ENCODE measurements at regions not wholly inside any gene's neighbourhood (a gene's known extent, or its start where the extent isn't known, plus 50 kb on each side); places are given as distances from the start of the nearest gene placed in this dataset.

DNA sequence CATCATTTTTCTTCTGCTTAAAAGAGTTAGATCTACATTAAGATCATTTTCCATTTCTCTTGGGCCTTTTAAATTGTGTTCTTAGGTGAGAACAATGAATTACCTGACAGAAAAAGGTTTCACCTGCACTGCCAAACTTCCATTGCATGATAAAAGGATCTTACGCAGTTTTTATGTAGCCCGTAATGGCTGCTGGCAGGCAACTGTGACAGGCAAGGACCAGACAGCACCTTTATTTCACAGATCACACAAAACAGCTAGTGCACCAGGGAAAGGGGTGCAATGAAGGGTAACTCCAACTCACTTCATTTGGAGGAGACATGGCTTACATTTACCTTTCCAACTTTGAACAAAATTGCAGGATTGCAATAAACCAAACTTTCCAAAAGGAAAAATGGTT, 159.8 kb downstream of the SLITRK1 start:
- Histone ChIP-seq H3K36me3 (replicated peaks in 1 of 2; ENCODE audit: control extremely low read depth in 1 of 2, control insufficient read depth in 1 of 2, extremely low read depth in 1 of 2, insufficient read depth in 2 of 2, low read length in 1 of 2) (no peaks in the 10 kb centered on the region), H3K4me1 (ENCODE audit: control insufficient read depth in 2 of 2, insufficient read depth in 2 of 2, low read length in 2 of 2) (no peaks in the 10 kb centered on the region), H4K20me1 (ENCODE audit: control insufficient read depth, insufficient read depth, low read length, poor library complexity, severe bottlenecking) (no peaks in the 10 kb centered on the region), H3K27me3 (replicated peaks in 1 of 4; ENCODE audit: control extremely low read depth in 1 of 4, control insufficient read depth in 3 of 4, insufficient read depth in 4 of 4, low read length in 3 of 4) (no peaks in the 10 kb centered on the region), H3K4me3 (ENCODE audit: control extremely low read depth in 1 of 5, extremely low read depth in 1 of 5, insufficient read depth in 1 of 5, low read depth in 2 of 5, low read length in 4 of 5) (no peak overlapping the region), H3K27ac (ENCODE audit: low read length in 2 of 2) (no peak overlapping the region), H2AFZ (ENCODE audit: insufficient read depth, low read depth, low read length, poor library complexity, severe bottlenecking) (no peak overlapping the region), H3K79me2 (ENCODE audit: control insufficient read depth, insufficient read depth, low read length) (no peaks in the 10 kb centered on the region), H3K9me3 (ENCODE audit: control extremely low read depth in 1 of 3, control insufficient read depth in 2 of 3, insufficient read depth in 1 of 3, low read length in 2 of 3) (no peaks in the 10 kb centered on the region), H3K4me2 (replicated peaks; ENCODE audit: low read depth, low read length, poor library complexity, severe bottlenecking) (no peak overlapping the region), H3K9ac (ENCODE audit: low read length) (no peak overlapping the region)
- H3K27me3 Mint-ChIP-seq, result no peaks in the 10 kb centered on the region
- DNase-seq (no peak), ATAC-seq (ENCODE audit: low read depth) (no peak)
- no peak overlapping the region for H3K4me3 Mint-ChIP-seq
- WGBS (ENCODE audit: insufficient coverage), result no CpG with 5 or more reads among the region's 2 CpGs
- no peaks in the 10 kb centered on the region for H3K4me1 Mint-ChIP-seq
- CTCF ChIA-PET, result no interaction called here
- TF ChIP-seq EZH2 (IDR thresholded peaks at IDR 0.05; ENCODE audit: borderline replicate concordance, insufficient read depth, low read depth, low read length, poor library complexity, severe bottlenecking), result no peak
- TF ChIP-seq, protein P1, sequence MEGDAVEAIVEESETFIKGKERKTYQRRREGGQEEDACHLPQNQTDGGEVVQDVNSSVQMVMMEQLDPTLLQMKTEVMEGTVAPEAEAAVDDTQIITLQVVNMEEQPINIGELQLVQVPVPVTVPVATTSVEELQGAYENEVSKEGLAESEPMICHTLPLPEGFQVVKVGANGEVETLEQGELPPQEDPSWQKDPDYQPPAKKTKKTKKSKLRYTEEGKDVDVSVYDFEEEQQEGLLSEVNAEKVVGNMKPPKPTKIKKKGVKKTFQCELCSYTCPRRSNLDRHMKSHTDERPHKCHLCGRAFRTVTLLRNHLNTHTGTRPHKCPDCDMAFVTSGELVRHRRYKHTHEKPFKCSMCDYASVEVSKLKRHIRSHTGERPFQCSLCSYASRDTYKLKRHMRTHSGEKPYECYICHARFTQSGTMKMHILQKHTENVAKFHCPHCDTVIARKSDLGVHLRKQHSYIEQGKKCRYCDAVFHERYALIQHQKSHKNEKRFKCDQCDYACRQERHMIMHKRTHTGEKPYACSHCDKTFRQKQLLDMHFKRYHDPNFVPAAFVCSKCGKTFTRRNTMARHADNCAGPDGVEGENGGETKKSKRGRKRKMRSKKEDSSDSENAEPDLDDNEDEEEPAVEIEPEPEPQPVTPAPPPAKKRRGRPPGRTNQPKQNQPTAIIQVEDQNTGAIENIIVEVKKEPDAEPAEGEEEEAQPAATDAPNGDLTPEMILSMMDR (IDR thresholded peaks at IDR 0.05), result no peak
- intact Hi-C loops (cut with micrococcal nuclease), result no loop called here
- POLR2A ChIA-PET, result no interaction called here
- no peaks in the 10 kb centered on the region for H3K9me3 Mint-ChIP-seq (ENCODE audit: insufficient read depth)
- H3K27ac Mint-ChIP-seq, result no peak overlapping the region

DNA sequence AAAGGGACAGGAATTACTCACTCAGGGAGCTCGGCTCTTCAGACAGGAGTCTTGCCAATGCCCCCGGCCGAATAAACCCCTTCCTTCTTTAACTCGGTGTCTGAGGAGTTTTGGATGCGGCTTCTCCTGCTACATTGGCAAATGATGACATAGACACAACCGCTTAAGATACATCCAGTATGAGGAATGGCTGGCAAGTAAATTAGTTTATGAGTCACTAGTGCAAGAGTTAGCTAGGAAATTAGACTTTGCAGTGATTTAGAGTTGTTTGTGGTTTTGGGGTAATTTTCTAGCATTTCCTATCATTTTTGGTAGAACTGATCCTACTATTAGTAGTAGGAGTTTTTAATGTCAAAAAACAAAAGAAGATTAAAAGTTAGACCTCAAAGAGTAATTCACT, 166.2 kb downstream of the SLITRK1 start:
- CTCF ChIA-PET, result no interaction called here
- H3K9me3 ChIP-seq (ENCODE audit: control extremely low read depth in 1 of 3, control insufficient read depth in 2 of 3, insufficient read depth in 1 of 3, low read length in 2 of 3), result peaks cover 0 to 3% (median 0%) of the 10 kb centered on the region in 3 donors
- no peaks in the 10 kb centered on the region for H3K27me3 ChIP-seq (replicated peaks in 1 of 4; ENCODE audit: control extremely low read depth in 1 of 4, control insufficient read depth in 3 of 4, insufficient read depth in 4 of 4, low read length in 3 of 4)
- POLR2A ChIA-PET, result no interaction called here
- no peaks in the 10 kb centered on the region for H3K4me1 Mint-ChIP-seq
- H3K36me3 ChIP-seq (replicated peaks in 1 of 2; ENCODE audit: control extremely low read depth in 1 of 2, control insufficient read depth in 1 of 2, extremely low read depth in 1 of 2, insufficient read depth in 2 of 2, low read length in 1 of 2), result no peaks in the 10 kb centered on the region
- DNase-seq, result no peak
- H3K9ac ChIP-seq (ENCODE audit: low read length), result no peak overlapping the region
- intact Hi-C loops (cut with micrococcal nuclease), result no loop called here
- no peak for TF ChIP-seq EZH2 (IDR thresholded peaks at IDR 0.05; ENCODE audit: borderline replicate concordance, insufficient read depth, low read depth, low read length, poor library complexity, severe bottlenecking)
- TF ChIP-seq, protein P1 (IDR thresholded peaks at IDR 0.05), result no peak
- no peaks in the 10 kb centered on the region for H3K4me1 ChIP-seq (ENCODE audit: control insufficient read depth in 2 of 2, insufficient read depth in 2 of 2, low read length in 2 of 2)
- H3K79me2 ChIP-seq (ENCODE audit: control insufficient read depth, insufficient read depth, low read length), result no peaks in the 10 kb centered on the region
- H3K9me3 Mint-ChIP-seq (ENCODE audit: insufficient read depth), result no peaks in the 10 kb centered on the region
- H4K20me1 ChIP-seq (ENCODE audit: control insufficient read depth, insufficient read depth, low read length, poor library complexity, severe bottlenecking), result no peaks in the 10 kb centered on the region
- H3K27ac Mint-ChIP-seq, result no peak overlapping the region
- no peak overlapping the region for H3K4me2 ChIP-seq (replicated peaks; ENCODE audit: low read depth, low read length, poor library complexity, severe bottlenecking)
- no peak overlapping the region for H3K4me3 Mint-ChIP-seq
- H2AFZ ChIP-seq (ENCODE audit: insufficient read depth, low read depth, low read length, poor library complexity, severe bottlenecking), result no peak overlapping the region
- no peaks in the 10 kb centered on the region for H3K27me3 Mint-ChIP-seq
- 90% methylated on average over 2 of the region's 6 CpGs for WGBS (ENCODE audit: insufficient coverage)
- no peak for ATAC-seq (ENCODE audit: low read depth)
- no peak overlapping the region for H3K4me3 ChIP-seq (ENCODE audit: control extremely low read depth in 1 of 5, extremely low read depth in 1 of 5, insufficient read depth in 1 of 5, low read depth in 2 of 5, low read length in 4 of 5)
- no peak overlapping the region for H3K27ac ChIP-seq (ENCODE audit: low read length in 2 of 2)
